Dendritic cell treated with granulocyte-macrophage colony-stimulating factor and Interleukin-4, amounts not matched to agents 40 ng/mL and 50 ng/mL, for 4 days (primary cell): ENCODE measurements at regions not wholly inside any gene's neighbourhood (a gene's known extent, or its start where the extent isn't known, plus 50 kb on each side); places are given as distances from the start of the nearest gene placed in this dataset.
A peak's percentile ranks its signal among the peaks of the same experiment; 100 is the strongest.

Source experiments
- H3K27ac Mint-ChIP-seq: one replicate; pipeline ENCODE4 v1.8.0; 2022; ENCODE audit warnings: mild to moderate bottlenecking, mixed read lengths
- H3K27me3 Mint-ChIP-seq: one replicate; pipeline ENCODE4 v1.8.0; 2022; ENCODE audit warnings: mild to moderate bottlenecking, mixed read lengths
- H3K36me3 Mint-ChIP-seq: one replicate; pipeline ENCODE4 v1.8.0; 2022; ENCODE audit warnings: low read depth, mixed read lengths
- H3K4me1 Mint-ChIP-seq: one replicate; pipeline ENCODE4 v1.8.0; 2022; ENCODE audit warnings: low read depth, mixed read lengths
- H3K4me3 Mint-ChIP-seq: one replicate; pipeline ENCODE4 v1.8.0; 2022; ENCODE audit warnings: mild to moderate bottlenecking, moderate library complexity, mixed read lengths
- H3K9me3 Mint-ChIP-seq: one replicate; pipeline ENCODE4 v1.8.0; 2022; ENCODE audit warnings: mixed read lengths
- intact Hi-C: fragments of 100-400 bp; cut with micrococcal nuclease; formaldehyde crosslinking; loops from one replicate; pipeline ENCODE4 v1.15.0; 2022

GRCh38 chr12:88646824-88647223, 66.6 kb upstream of the KITLG start:
- Mint-ChIP-seq H3K27me3 (peaks cover 2% of the 10 kb centered on the region), H3K9me3 (peaks cover 18% of the 10 kb centered on the region), H3K36me3 (no peaks in the 10 kb centered on the region), H3K4me1 (peaks cover 13% of the 10 kb centered on the region), H3K27ac (no peak overlapping the region), H3K4me3 (no peak overlapping the region)
- intact Hi-C loops: no loop called here

- Mint-ChIP-seq H3K4me3 (no peak overlapping the region), H3K36me3 (no peaks in the 10 kb centered on the region), H3K9me3 (peaks cover 18% of the 10 kb centered on the region), H3K27me3 (peaks cover 2% of the 10 kb centered on the region), H3K4me1 (peaks cover 10% of the 10 kb centered on the region), H3K27ac (no peak overlapping the region)
- intact Hi-C loops: no loop called here
Measured at GRCh38 chr12:88645816-88646215, 65.5 kb upstream of the KITLG start.

- intact Hi-C loops: no loop called here
- H3K36me3 Mint-ChIP-seq: no peaks in the 10 kb centered on the region
- H3K4me3 Mint-ChIP-seq: no peak overlapping the region
- peaks cover 8% of the 10 kb centered on the region for H3K4me1 Mint-ChIP-seq
- H3K27me3 Mint-ChIP-seq: peaks cover 2% of the 10 kb centered on the region
- peak overlapping the region; percentile 31 for H3K27ac Mint-ChIP-seq
- peaks cover 18% of the 10 kb centered on the region for H3K9me3 Mint-ChIP-seq
Measured at GRCh38 chr12:88644946-88645702, 64.9 kb upstream of the KITLG start.

- H3K27me3 Mint-ChIP-seq: no peaks in the 10 kb centered on the region
- H3K4me1 Mint-ChIP-seq: peaks cover 15% of the 10 kb centered on the region
- H3K27ac Mint-ChIP-seq: no peak overlapping the region
- peaks cover 18% of the 10 kb centered on the region for H3K9me3 Mint-ChIP-seq
- H3K4me3 Mint-ChIP-seq: no peak overlapping the region
- intact Hi-C loops: no loop called here
- no peaks in the 10 kb centered on the region for H3K36me3 Mint-ChIP-seq
Measured at GRCh38 chr12:88643685-88644084, 63.4 kb upstream of the KITLG start.

GRCh38 chr12:88642675-88643431, 62.6 kb upstream of the KITLG start:
- intact Hi-C loops: no loop called here
- no peaks in the 10 kb centered on the region for H3K36me3 Mint-ChIP-seq
- no peaks in the 10 kb centered on the region for H3K27me3 Mint-ChIP-seq
- H3K27ac Mint-ChIP-seq: no peak overlapping the region
- H3K4me3 Mint-ChIP-seq: no peak overlapping the region
- H3K9me3 Mint-ChIP-seq: peaks cover 18% of the 10 kb centered on the region
- peaks cover 20% of the 10 kb centered on the region for H3K4me1 Mint-ChIP-seq

GRCh38 chr12:88638966-88639760, 58.9 kb upstream of the KITLG start:
- Mint-ChIP-seq H3K9me3 (peaks cover 9% of the 10 kb centered on the region), H3K4me3 (peak overlapping the region; percentile 37), H3K27me3 (peaks cover 3% of the 10 kb centered on the region), H3K36me3 (no peaks in the 10 kb centered on the region), H3K4me1 (peaks cover 12% of the 10 kb centered on the region), H3K27ac (peak overlapping the region; percentile 56)
- intact Hi-C loops: loop anchor here (5.0 to 10.0 kb wide), 3 partner anchors 57 to 886 kb away; partner anchors contain the start of genes GALNT4, KITLG and POC1B

GRCh38 chr12:88638388-88638787, 58.1 kb upstream of the KITLG start:
- H3K27me3 Mint-ChIP-seq: peaks cover 3% of the 10 kb centered on the region
- intact Hi-C loops: loop anchor here (5.0 to 10.0 kb wide), 3 partner anchors 56 to 886 kb away; partner anchors contain the start of genes GALNT4, KITLG and POC1B
- peaks cover 12% of the 10 kb centered on the region for H3K4me1 Mint-ChIP-seq
- H3K9me3 Mint-ChIP-seq: peaks cover 9% of the 10 kb centered on the region
- H3K36me3 Mint-ChIP-seq: no peaks in the 10 kb centered on the region
- no peak overlapping the region for H3K4me3 Mint-ChIP-seq
- no peak overlapping the region for H3K27ac Mint-ChIP-seq

GRCh38 chr12:88634008-88634407, 53.7 kb upstream of the KITLG start:
- Mint-ChIP-seq H3K4me1 (peaks cover 6% of the 10 kb centered on the region), H3K36me3 (no peaks in the 10 kb centered on the region), H3K27me3 (peaks cover 11% of the 10 kb centered on the region), H3K27ac (no peak overlapping the region), H3K9me3 (no peaks in the 10 kb centered on the region), H3K4me3 (no peak overlapping the region)
- intact Hi-C loops: loop anchor here (5.0 to 10.0 kb wide), 2 partner anchors 358 to 891 kb away; partner anchors contain the start of genes GALNT4 and POC1B

GRCh38 chr12:88633312-88633711, 53.0 kb upstream of the KITLG start:
- Mint-ChIP-seq H3K9me3 (no peaks in the 10 kb centered on the region), H3K4me3 (no peak overlapping the region), H3K4me1 (peaks cover 1% of the 10 kb centered on the region), H3K27me3 (peaks cover 11% of the 10 kb centered on the region), H3K36me3 (no peaks in the 10 kb centered on the region), H3K27ac (no peak overlapping the region)
- intact Hi-C loops: loop anchor here (5.0 to 10.0 kb wide), 2 partner anchors 359 to 891 kb away; partner anchors contain the start of genes GALNT4 and POC1B

- peaks cover 8% of the 10 kb centered on the region for H3K27me3 Mint-ChIP-seq
- intact Hi-C loops: loop anchor here (5.0 to 10.0 kb wide), 2 partner anchors 362 to 894 kb away; partner anchors contain the start of genes GALNT4 and POC1B
- H3K36me3 Mint-ChIP-seq: no peaks in the 10 kb centered on the region
Measured at GRCh38 chr12:88630561-88630960, 50.3 kb upstream of the KITLG start.

More at GRCh38 chr12:88630561-88630960, 50.3 kb upstream of the KITLG start:
- Mint-ChIP-seq H3K4me3 (no peak overlapping the region), H3K27ac (no peak overlapping the region), H3K9me3 (no peaks in the 10 kb centered on the region), H3K4me1 (no peaks in the 10 kb centered on the region)
